Retina (tissue), 1 donor: ENCODE measurements at regions not wholly inside any gene's neighbourhood (a gene's known extent, or its start where the extent isn't known, plus 50 kb on each side); places are given as distances from the start of the nearest gene placed in this dataset.

Experiments
- DNase-seq: peaks from one replicate; pipeline ENCODE4 v3.0.0-alpha.2; 2016

DNA sequence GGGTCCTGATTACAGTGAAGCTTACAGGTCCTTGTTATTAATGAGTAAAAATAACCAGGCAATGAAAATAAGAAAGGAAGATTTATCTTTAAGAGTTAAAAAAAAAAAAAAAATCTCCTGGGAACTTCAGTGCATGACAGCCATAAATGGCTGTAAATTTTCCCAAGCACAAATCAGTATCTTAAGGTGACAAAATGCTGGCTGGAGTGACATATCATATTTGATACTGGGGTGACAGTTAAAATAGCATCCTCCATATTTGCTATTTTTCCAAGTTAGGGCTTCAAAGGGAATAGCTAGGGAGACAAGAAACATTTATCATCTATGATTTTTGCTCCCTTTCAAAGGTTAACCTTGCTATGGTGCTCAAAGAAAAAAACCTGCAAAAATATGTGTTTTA lies 226.6 kb downstream of the PRDM2 start:
- no peak for DNase-seq

- no peak for DNase-seq
Measured at GRCh38 chr1:13927736-13928135, 227.7 kb downstream of the PRDM2 start.

DNA sequence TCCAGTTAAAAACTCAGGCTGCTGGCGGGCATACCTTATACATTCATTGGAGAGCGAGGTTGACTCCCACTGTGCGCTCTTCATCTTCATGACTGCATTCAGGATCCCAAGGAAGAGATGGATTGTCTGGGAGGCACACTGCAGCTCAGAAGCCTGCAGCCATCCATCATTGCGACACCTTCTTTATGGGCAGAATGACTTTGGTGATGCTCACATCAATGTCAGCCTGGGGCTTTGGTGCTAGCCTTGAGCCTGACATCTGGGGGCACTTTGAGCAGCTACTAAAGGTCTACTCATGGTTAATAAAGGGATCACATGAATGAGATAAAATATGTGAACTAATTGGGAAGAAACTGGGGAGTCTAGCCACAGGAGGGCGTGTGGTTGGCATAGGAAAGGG lies 229.3 kb downstream of the PRDM2 start:
- DNase-seq = no peak

DNA sequence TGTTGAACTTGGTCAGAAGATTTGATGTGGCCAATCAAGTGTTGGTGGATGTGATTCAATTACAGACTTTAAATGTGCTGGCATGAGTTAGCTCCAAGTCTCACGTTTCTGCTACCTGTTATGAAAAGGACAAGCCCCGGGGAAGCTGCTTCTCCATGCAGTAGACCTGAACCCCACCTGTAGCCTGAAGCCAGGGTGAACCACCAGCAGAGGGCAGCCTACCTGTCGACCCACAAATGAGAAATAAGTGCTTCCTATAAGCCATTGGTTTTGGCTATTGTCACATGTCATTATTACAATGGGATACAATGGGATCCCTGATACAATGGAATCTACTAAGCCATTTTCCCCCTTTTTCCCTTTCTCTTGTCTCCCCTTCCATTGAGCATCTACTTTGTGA lies 230.2 kb downstream of the PRDM2 start:
- DNase-seq = no peak

GRCh38 chr1:13931226-13931625 lies 231.2 kb downstream of the PRDM2 start:
- DNase-seq = no peak

- no peak for DNase-seq
Measured at GRCh38 chr1:13935336-13935735, 235.3 kb downstream of the PRDM2 start.

DNA sequence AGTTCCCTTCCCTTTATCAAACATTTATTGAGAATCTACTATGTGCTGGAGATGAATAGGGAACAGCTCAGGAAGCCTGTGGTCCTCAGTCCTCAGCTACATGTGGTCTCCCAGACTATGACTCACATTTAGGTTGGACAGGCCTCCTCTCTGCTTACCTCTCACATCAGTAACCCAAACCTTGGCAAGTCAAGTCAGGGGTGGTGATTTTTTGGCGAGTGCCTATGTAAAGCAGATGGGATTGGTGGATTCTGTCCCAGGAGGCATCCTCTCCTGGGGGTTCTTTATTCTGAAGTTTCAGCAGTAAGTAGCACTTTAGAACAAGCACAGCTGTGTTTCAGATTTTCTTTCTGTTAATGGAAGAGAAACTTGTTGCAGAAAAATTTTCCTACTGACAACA lies 241.3 kb downstream of the PRDM2 start:
- DNase-seq = no peak

DNA sequence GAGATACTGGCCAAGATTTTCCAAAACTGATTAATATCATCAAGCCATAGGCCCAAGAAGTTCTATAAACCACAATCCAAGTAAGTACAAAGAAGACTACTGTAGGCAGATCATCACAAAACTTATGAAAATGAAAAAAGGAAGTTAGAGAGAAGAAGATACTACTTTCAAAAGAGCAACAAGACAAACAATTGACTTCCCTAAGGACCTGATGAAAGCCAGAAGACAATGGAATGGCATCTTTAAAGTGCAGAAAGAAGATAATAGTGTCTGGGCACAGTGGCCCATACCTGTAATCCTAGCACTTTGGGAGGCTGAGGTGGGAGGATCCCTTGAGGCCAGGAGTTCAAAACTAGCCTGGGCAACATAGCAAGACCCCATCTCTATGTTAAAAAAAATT lies 243.1 kb downstream of the PRDM2 start:
- no peak for DNase-seq

- DNase-seq = no peak
Measured at GRCh38 chr1:13945856-13946255, 245.9 kb downstream of the PRDM2 start.

DNA sequence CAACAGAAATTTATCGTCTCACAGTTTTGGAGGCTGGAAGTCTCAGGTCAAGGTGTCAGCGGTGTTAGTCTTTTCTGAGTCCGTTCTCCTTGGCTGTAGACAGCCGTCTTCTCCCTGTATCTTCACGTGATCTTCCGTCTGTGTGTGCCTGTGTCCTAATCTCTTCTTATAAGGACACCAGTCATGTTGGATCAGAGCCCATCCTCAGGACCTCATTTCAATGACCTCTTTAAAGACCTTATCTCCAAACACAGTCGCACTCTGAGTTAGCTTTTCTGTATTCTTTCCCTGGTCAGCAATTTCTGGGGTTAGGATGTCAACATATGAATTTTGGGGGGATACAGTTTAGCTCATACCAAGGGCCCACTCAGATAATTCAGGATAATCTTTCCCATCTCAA lies 247.7 kb downstream of the PRDM2 start:
- DNase-seq = no peak

- no peak for DNase-seq
Measured at GRCh38 chr1:13948396-13948795, 248.4 kb downstream of the PRDM2 start.

DNA sequence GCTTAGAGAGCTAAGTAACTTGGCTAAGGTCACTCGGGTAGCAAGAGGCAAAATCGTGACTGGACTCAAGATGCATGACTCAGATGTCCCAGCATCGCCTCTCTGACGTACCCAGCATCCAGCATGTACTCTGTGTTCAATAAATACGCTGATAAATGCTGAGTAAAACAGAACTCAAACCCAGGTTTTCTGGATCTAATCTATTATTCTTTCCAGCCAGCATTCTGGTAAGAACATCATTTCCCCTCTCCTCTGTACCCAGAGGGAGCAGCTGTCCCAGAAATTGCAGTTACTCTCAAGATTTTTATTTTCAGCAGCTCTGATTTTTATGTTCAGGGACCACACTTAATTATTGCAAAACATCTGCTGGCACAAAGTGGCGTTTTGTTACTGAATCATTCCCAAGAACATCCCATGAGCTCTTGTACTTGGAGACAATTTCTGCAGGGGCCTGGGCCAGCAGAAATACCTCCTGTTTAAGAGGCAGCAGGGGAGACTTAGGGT lies 249.0 kb downstream of the PRDM2 start:
- no peak for DNase-seq

- DNase-seq = no peak
Measured at GRCh38 chr1:13949546-13949945, 249.6 kb downstream of the PRDM2 start.

DNA sequence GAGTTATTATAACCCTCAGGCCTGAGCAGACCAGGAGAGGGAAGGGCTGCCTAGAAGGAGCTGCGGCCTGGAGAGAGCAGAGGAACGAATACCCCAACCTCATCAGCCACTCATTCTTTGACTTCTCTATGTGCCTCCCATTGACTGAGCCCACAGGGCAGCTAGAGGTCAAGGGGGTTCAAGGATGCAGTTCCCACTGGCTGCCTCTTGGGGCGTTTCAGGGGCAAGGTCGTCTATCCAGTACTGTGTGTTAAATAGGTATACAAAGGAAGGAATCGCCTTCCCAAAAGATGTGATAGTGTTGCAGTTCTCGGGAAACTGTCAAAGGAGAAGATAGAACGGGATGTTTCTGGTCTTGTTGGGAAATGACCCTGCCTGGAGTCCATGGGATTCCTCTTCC lies 250.6 kb downstream of the PRDM2 start:
- DNase-seq = no peak

DNA sequence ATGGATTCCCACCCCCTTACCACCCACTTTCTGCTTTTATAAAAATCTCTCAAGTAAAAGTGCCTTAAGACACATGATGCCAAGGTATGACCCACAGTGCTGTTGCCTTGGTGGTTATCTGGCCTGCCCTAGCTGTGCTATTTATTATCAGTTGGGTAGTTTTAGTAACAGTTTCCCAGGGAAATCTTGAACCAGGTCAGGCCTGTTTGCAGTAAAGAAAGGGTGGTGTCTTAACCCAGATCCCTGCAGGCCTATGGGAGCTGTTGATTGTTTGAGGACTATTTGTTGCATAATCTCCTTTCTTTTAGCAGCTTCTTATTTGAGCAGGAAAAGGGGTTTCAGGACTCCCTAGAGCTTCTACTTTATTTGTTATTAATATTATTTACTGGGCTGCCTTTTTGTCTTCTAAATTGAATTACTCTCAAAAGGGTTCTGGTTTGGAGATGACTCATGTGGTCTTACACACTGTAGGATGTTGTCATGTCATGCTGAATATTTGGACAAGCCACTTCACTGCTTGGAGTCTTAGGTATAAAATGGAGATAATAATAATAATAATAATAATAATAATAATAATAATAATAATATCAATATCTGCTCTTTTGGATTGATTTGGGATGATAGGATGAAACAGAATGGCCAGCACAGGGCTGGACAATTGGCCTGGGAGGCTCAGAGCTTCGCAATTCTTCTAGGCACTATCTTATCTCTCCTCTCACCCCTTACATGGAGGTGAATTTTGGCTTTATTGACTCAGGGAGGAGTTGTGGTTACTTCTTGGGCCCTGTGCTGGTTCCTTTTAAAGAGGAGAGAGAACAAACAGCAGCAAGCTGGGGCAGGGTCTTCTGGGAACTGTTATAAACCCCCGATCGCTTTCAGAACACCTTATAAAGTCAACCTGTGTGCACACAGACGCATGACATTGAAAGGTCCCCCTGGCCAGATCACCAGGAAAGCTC lies 252.1 kb downstream of the PRDM2 start:
- no peak for DNase-seq

DNA sequence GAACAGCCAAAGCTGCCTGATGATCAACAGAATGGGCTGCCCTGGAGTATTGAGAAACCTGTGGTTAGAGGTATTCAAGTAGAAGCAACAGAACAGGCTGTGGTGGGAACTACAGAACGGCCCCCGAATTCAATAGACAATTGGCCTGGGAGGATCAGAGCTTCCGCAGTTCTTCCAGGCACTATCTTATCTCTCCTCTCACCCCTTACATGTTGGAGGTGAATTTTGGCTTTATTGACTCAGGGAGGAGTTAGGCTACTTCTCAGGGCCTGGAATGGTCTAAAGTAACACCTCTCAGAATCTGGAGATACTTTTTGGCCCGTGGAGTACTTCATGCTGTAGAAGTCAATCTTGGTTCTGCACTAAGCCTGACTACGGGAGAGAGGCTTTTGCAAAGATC lies 253.0 kb downstream of the PRDM2 start:
- no peak for DNase-seq

DNA sequence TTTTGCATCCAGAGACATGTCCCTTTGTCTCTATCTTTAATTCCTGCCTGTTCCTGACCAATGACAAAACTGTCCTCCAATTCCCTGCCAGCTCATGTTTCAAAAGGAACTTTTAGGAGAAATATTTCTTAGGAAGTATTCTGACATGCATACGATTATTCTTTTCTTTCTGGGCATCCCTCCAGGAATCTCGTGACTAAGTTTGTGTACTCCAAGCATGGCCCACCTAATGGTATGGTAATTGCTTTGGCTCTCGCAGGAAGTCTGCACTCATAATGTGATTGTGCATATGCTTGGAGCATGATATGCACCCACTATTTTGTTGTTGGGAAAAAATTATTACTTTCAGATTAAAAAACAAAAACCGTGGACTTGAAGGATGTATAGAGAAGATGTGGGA lies 256.4 kb downstream of the PRDM2 start:
- no peak for DNase-seq

GRCh38 chr1:13960375-13960987 lies 260.5 kb downstream of the PRDM2 start:
- peak; percentile 73 for DNase-seq

DNA sequence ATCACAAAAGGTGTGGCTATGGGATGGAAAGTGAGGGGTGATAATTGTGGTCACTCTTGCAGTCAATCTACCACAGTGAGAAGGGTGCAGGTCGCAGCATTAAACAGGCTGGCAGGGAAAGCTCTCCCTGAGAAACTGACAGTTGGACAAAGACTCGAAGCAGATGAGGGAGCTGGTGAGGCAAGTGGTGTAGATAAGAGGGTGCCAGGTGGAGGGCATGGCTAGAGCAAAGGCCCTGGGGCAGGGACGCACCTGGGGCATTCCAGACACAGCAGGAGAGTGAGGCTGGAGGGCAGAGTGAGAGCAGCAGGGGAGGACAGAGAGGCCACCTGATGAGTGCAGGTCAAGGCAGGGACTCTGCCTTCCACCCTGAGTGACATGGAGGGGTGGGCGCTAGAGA lies 264.8 kb downstream of the PRDM2 start:
- no peak for DNase-seq

- DNase-seq = peak; percentile 74
Measured at GRCh38 chr1:13965770-13966398, 265.9 kb downstream of the PRDM2 start.

DNA sequence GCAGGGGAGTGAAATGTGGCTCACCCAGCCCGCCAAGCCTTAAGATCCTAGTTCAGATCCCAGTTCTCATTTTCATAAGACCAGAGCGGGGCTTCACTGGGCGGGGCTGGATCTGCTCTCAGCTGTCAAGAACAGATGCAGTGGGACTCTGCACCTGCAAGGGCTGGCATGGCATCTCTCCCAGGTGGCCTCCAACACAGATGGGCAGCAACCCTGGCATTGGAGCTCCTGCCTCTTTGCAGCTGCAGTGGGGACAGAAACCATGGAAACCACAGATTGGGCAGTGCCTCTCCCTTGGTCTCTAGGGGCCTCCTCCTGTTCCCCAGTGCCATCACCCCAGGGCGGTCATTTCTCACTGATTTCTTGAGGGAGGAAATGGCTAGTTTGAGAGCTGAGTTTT lies 267.7 kb downstream of the PRDM2 start:
- no peak for DNase-seq

GRCh38 chr1:13968361-13968760 lies 268.4 kb downstream of the PRDM2 start:
- no peak for DNase-seq

- DNase-seq = no peak
Measured at GRCh38 chr1:13970631-13971247, 270.8 kb downstream of the PRDM2 start.
